OCI-LY7 (cell line): ENCODE measurements at regions not wholly inside any gene's neighbourhood (a gene's known extent, or its start where the extent isn't known, plus 50 kb on each side); places are given as distances from the start of the nearest gene placed in this dataset.

ENCODE experiments used
- EZH2phosphoT487 ChIP-seq: fragments of 200-600 bp; sonication (generic); IDR thresholded peaks from 2 replicates; pipeline ENCODE4 v1.6.1; 2018; ENCODE audit warnings: low read depth, borderline replicate concordance, mild to moderate bottlenecking, mixed run types, antibody characterized with exemption, low read length, moderate library complexity, mixed read lengths
- TF ChIP-seq, protein P1 (sequence below): fragments of 200-600 bp; sonication (generic); conservative IDR thresholded peaks from 2 replicates; pipeline ENCODE4 v1.5.1; 2014; ENCODE audit warnings: mild to moderate bottlenecking, antibody characterized with exemption, low read length, moderate library complexity, mixed read lengths

DNA sequence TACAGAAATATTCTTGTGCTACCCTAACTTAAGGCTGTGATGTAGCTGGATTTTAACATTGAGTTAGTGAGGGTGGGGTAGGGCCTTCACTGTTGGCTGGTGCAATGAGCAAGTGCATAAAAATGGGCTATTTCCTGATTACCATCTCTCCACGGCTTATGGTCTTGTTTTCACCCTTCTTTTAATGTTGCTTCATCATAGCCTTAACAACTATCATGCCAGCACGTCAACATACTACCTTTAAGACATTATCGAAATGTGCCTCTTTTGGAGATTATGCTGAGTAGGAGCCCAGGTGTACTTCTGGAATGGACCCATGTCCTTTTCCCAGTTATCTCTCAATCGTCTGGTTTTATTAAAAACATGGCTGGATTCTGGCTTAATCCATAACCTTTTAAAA is 350.9 kb upstream of the ACTBL2 start:
- TF ChIP-seq, protein P1, sequence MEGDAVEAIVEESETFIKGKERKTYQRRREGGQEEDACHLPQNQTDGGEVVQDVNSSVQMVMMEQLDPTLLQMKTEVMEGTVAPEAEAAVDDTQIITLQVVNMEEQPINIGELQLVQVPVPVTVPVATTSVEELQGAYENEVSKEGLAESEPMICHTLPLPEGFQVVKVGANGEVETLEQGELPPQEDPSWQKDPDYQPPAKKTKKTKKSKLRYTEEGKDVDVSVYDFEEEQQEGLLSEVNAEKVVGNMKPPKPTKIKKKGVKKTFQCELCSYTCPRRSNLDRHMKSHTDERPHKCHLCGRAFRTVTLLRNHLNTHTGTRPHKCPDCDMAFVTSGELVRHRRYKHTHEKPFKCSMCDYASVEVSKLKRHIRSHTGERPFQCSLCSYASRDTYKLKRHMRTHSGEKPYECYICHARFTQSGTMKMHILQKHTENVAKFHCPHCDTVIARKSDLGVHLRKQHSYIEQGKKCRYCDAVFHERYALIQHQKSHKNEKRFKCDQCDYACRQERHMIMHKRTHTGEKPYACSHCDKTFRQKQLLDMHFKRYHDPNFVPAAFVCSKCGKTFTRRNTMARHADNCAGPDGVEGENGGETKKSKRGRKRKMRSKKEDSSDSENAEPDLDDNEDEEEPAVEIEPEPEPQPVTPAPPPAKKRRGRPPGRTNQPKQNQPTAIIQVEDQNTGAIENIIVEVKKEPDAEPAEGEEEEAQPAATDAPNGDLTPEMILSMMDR, result no peak
- TF ChIP-seq EZH2phosphoT487, result no peak
